Thyroid gland (tissue), 4 donors: ENCODE measurements at regions not wholly inside any gene's neighbourhood (a gene's known extent, or its start where the extent isn't known, plus 50 kb on each side); places are given as distances from the start of the nearest gene placed in this dataset.

ENCODE experiments used
- DNase-seq, 2 donors: peaks; one replicate each; pipeline ENCODE4 v3.0.0-alpha.2; 2019
- H3K27ac ChIP-seq, 3 donors: fragments of 200-600 bp; sonication (generic); 1 replicate in 2 of 3; 2 replicates in 1 of 3; pipeline ENCODE4 v1.5.1; 2016 to 2019; ENCODE audit warnings: mild to moderate bottlenecking in 1 of 3, moderate library complexity in 1 of 3
- H3K27me3 ChIP-seq: fragments of 200-600 bp; sonication (generic); one replicate; pipeline ENCODE4 v1.5.1; 2019
- H3K36me3 ChIP-seq, 2 donors: fragments of 200-600 bp; sonication (generic); one replicate each; pipeline ENCODE4 v1.5.1; 2016 to 2019
- H3K4me1 ChIP-seq, 2 donors: fragments of 200-600 bp; sonication (generic); one replicate each; pipeline ENCODE4 v1.5.1; 2017 to 2019
- H3K4me3 ChIP-seq, 3 donors: fragments of 200-600 bp; sonication (generic); replicated peaks in 1 of 3; 1 replicate in 2 of 3; 2 replicates in 1 of 3; pipeline ENCODE4 v1.5.1; 2016; ENCODE audit warnings: mild to moderate bottlenecking in 1 of 3
- H3K9me3 ChIP-seq: fragments of 200-600 bp; sonication (generic); one replicate; pipeline ENCODE4 v1.5.1; 2017
- POLR2A ChIP-seq, 2 donors: fragments of 450-650 bp; IDR thresholded peaks; one replicate each; pipeline ENCODE4 v1.6.1; 2017; ENCODE audit warnings: antibody characterized with exemption in 2 of 2, mild to moderate bottlenecking in 2 of 2, moderate library complexity in 1 of 2
- WGBS, 2 donors: methylation state at CpG; one replicate each; pipeline ENCODE4 v1.1.5; 2017; 5-methylcytosine and 5-hydroxymethylcytosine counted together
- intact Hi-C: fragments of 100-400 bp; cut with DNase I; formaldehyde crosslinking; loops from one replicate; pipeline ENCODE4 v1.15.1; 2023
- TF ChIP-seq, protein P1 (sequence below), 6 experiments: fragments of 200-600 bp in 3 of 6; fragments of 450-650 bp in 3 of 6; sonication (generic) in 3 of 6; IDR thresholded peaks; one replicate each; pipeline ENCODE4 v1.5.1; 2016 to 2019; ENCODE audit warnings: antibody characterized with exemption in 6 of 6, mild to moderate bottlenecking in 2 of 6, inconsistent platforms in 1 of 6, moderate library complexity in 1 of 6

DNA sequence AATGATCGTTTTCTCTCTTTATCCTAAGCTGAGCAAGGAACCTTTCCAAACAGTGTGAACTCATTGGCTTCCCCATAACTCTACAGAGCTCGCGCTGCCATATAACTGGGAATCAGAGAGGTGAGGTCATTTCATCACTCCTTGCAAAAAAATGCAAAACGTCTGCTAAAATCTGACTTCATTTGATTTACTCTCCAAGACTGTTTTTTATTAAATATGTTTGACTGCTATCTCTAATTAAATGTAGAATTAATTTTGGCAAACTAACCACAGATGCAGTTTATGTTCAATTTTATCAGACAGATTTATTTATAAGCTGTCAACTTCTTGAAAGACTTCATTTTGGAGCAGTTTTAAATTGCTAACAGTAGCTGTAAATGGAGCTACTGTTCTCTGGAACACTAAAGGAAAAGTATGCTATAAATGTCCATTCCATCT is 131.6 kb upstream of the SOX5 start:
- H3K27ac ChIP-seq: no peak overlapping the region
- no peaks in the 10 kb centered on the region for H3K9me3 ChIP-seq
- DNase-seq: no peak
- no peak overlapping the region for H3K4me3 ChIP-seq
- H3K27me3 ChIP-seq: no peaks in the 10 kb centered on the region
- no peaks in the 10 kb centered on the region for H3K36me3 ChIP-seq
- intact Hi-C loops: no loop called here
- no peak for TF ChIP-seq POLR2A (IDR thresholded peaks at IDR 0.05)
- TF ChIP-seq, protein P1, sequence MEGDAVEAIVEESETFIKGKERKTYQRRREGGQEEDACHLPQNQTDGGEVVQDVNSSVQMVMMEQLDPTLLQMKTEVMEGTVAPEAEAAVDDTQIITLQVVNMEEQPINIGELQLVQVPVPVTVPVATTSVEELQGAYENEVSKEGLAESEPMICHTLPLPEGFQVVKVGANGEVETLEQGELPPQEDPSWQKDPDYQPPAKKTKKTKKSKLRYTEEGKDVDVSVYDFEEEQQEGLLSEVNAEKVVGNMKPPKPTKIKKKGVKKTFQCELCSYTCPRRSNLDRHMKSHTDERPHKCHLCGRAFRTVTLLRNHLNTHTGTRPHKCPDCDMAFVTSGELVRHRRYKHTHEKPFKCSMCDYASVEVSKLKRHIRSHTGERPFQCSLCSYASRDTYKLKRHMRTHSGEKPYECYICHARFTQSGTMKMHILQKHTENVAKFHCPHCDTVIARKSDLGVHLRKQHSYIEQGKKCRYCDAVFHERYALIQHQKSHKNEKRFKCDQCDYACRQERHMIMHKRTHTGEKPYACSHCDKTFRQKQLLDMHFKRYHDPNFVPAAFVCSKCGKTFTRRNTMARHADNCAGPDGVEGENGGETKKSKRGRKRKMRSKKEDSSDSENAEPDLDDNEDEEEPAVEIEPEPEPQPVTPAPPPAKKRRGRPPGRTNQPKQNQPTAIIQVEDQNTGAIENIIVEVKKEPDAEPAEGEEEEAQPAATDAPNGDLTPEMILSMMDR (IDR thresholded peaks at IDR 0.05): no peak
- H3K4me1 ChIP-seq: peaks cover 0 to 4% of the 10 kb centered on the region in 2 donors
- 81 to 83% methylated on average over 4 of the region's 4 CpGs for WGBS, 2 donors

DNA sequence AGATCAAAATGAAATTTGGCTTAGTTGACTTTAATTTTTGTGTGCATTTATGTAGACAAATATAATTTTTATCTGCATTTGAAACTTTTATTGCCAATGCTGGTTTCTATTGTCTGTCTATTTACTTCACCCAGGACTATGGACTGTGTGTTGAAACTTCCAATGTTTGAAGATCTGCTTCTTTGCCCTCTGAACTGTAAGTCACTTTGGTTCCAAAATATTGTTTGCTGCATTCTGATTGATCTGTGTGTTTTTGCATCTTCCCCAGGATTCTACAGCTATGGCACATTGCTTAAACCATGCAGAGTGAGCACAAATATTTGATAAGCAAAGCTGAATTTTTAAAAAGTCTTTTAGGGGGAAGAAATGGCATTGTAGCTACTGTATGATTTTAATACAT is 131.0 kb upstream of the SOX5 start:
- Histone ChIP-seq H3K9me3 (no peaks in the 10 kb centered on the region), H3K4me1 (peaks cover 0 to under 1% of the 10 kb centered on the region in 2 donors), H3K27me3 (no peaks in the 10 kb centered on the region), H3K36me3 (no peaks in the 10 kb centered on the region), H3K27ac (no peak overlapping the region), H3K4me3 (no peak overlapping the region)
- intact Hi-C loops: no loop called here
- DNase-seq: no peak
- TF ChIP-seq, protein P1 (IDR thresholded peaks at IDR 0.05): no peak
- TF ChIP-seq POLR2A (IDR thresholded peaks at IDR 0.05): no peak

DNA sequence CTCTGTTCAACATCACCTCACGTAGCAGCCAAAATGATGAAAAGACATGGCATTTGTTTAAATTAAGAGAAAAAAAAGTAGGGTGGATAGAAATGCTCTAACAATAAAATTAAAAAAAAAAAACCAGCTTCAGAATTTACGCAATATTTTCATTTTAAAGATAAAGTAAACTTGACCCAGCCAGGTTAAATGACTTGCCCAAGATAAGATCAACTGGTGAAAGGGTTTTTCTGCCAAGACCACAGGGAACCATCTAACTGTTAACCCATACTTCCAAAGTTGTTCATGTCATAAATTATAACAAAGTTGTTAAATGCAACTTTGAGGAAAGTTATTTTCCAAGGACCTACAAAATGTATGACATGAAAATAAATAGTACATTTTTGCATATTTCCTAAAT is 129.6 kb upstream of the SOX5 start:
- DNase-seq: no peak
- 71 to 97% methylated on average over 2 of the region's 2 CpGs for WGBS, 2 donors
- H3K9me3 ChIP-seq: no peaks in the 10 kb centered on the region
- H3K27ac ChIP-seq: no peak overlapping the region
- H3K36me3 ChIP-seq: no peaks in the 10 kb centered on the region
- intact Hi-C loops: no loop called here
- no peak overlapping the region for H3K4me3 ChIP-seq
- no peaks in the 10 kb centered on the region for H3K27me3 ChIP-seq
- H3K4me1 ChIP-seq: no peaks in the 10 kb centered on the region
- TF ChIP-seq POLR2A (IDR thresholded peaks at IDR 0.05): no peak
- TF ChIP-seq, protein P1 (IDR thresholded peaks at IDR 0.05): no peak

DNA sequence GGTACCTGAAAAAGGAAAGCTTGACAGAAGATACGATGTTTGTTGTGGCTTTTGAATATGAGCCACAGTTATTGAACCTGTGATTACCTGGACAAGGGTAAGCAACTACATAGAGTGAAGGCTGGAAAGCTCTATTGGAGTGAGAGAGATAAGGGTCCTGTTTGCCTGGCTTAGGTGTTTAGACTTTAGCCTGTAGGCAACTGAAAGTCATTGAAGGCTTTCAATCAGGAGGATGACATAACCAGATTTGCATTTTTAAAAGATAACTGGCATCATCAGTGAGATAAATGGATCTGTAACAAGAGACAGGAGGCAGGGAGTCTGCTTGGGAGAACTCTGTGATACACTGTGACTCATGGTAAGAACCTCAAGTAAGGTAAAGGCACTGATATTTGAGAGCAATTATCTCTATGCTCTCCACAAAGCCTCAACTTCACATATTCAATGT is 128.9 kb upstream of the SOX5 start:
- TF ChIP-seq, protein P1 (IDR thresholded peaks at IDR 0.05): no peak
- no peak for TF ChIP-seq POLR2A (IDR thresholded peaks at IDR 0.05)
- no peaks in the 10 kb centered on the region for H3K4me1 ChIP-seq
- WGBS, 2 donors: 81 to 83% methylated on average over 1 of the region's 1 CpG
- no peaks in the 10 kb centered on the region for H3K36me3 ChIP-seq
- intact Hi-C loops: no loop called here
- H3K9me3 ChIP-seq: no peaks in the 10 kb centered on the region
- H3K4me3 ChIP-seq: no peak overlapping the region
- H3K27ac ChIP-seq: no peak overlapping the region
- DNase-seq: no peak
- no peaks in the 10 kb centered on the region for H3K27me3 ChIP-seq

DNA sequence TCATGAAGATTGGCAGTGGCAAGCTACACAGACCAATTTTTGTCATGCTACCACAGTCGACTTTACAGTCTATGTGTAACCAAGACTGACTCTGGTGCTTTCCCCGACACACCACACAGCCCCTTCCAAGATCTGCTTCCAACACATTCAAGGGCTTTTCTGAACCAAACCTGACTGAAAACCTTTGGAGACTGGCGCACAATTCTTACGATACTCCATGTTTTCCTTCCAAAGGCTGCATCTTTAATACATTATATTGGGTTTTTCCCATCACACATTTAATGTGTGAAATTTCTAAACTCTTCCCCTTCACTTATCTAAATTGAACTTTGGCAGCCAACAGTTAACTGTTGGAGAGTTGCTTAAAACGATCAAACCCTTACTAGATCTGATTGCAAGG is 127.7 kb upstream of the SOX5 start:
- Histone ChIP-seq H3K36me3 (no peaks in the 10 kb centered on the region), H3K27ac (no peak overlapping the region), H3K27me3 (no peaks in the 10 kb centered on the region), H3K9me3 (no peaks in the 10 kb centered on the region), H3K4me3 (no peak overlapping the region), H3K4me1 (no peaks in the 10 kb centered on the region)
- intact Hi-C loops: no loop called here
- WGBS, 2 donors: 89% methylated on average over 5 of the region's 5 CpGs
- no peak for DNase-seq
- TF ChIP-seq, protein P1 (IDR thresholded peaks at IDR 0.05): no peak
- no peak for TF ChIP-seq POLR2A (IDR thresholded peaks at IDR 0.05)
